ENCODE measurements at regions not wholly inside any gene's neighbourhood (a gene's known extent, or its start where the extent isn't known, plus 50 kb on each side); places are given as distances from the start of the nearest gene placed in this dataset.
"Not testable (repeated sequence)": the region's sequence is repeated elsewhere in the genome, so short reads cannot be mapped to it uniquely, and the experiment has no call there.

- no peak overlapping the region for H3K27ac ChIP-seq (ENCODE audit: low read depth in 1 of 2, low read length in 2 of 2)
- H3K4me3 ChIP-seq (ENCODE audit: low read length in 2 of 2): no peak overlapping the region
- no peaks in the 10 kb centered on the region for H3K4me1 ChIP-seq (ENCODE audit: control insufficient read depth in 1 of 2, insufficient read depth in 2 of 2, low read length in 2 of 2)
- H3K27me3 ChIP-seq (ENCODE audit: control insufficient read depth in 1 of 2, insufficient read depth in 2 of 2, low read length in 1 of 2): no peaks in the 10 kb centered on the region
- WGBS, 2 donors: 15 to 28% methylated on average over 1 of the region's 1 CpG
- H3K9me3 ChIP-seq (ENCODE audit: control insufficient read depth, low read length): peaks cover 1% of the 10 kb centered on the region
- DNase-seq (no peak), ATAC-seq (ENCODE audit: low FRiP score) (no peak)
- intact Hi-C loops (cut with DNase I): no loop called here
- H3K36me3 ChIP-seq (ENCODE audit: control insufficient read depth in 1 of 2, insufficient read depth in 2 of 2, low read length in 1 of 2): no peaks in the 10 kb centered on the region
These were observed 219.4 kb upstream of the ZC4H2 start for GRCh38 chrX:65195621-65196020.

- intact Hi-C loops (cut with DNase I): no loop called here
- H3K9me3 ChIP-seq (ENCODE audit: control insufficient read depth, low read length): peaks cover 1% of the 10 kb centered on the region
- DNase-seq (no peak), ATAC-seq (ENCODE audit: low FRiP score) (no peak)
- H3K4me1 ChIP-seq (ENCODE audit: control insufficient read depth in 1 of 2, insufficient read depth in 2 of 2, low read length in 2 of 2): no peaks in the 10 kb centered on the region
- WGBS, 2 donors: 83 to 86% methylated on average over 5 of the region's 5 CpGs
- no peaks in the 10 kb centered on the region for H3K36me3 ChIP-seq (ENCODE audit: control insufficient read depth in 1 of 2, insufficient read depth in 2 of 2, low read length in 1 of 2)
- H3K4me3 ChIP-seq (ENCODE audit: low read length in 2 of 2): no peak overlapping the region
- H3K27ac ChIP-seq (ENCODE audit: low read depth in 1 of 2, low read length in 2 of 2): no peak overlapping the region
- H3K27me3 ChIP-seq (ENCODE audit: control insufficient read depth in 1 of 2, insufficient read depth in 2 of 2, low read length in 1 of 2): no peaks in the 10 kb centered on the region
These were observed 218.3 kb upstream of the ZC4H2 start for GRCh38 chrX:65194547-65194946.

- intact Hi-C loops (cut with DNase I); H3K9me3 ChIP-seq (ENCODE audit: control insufficient read depth, low read length): not testable (repeated sequence)
- 84 to 91% methylated on average over 9 to 10 of the region's 10 CpGs for WGBS, 2 donors
These were observed 187.1 kb upstream of the ZC4H2 start for GRCh38 chrX:65163325-65163724.

GRCh38 chrX:65148232-65148631 is 172.0 kb upstream of the ZC4H2 start:
- no peaks in the 10 kb centered on the region for H3K9me3 ChIP-seq (ENCODE audit: control insufficient read depth, low read length)
- no peak for DNase-seq
- H3K27me3 ChIP-seq (ENCODE audit: control insufficient read depth in 1 of 2, insufficient read depth in 2 of 2, low read length in 1 of 2): no peaks in the 10 kb centered on the region
- H3K36me3 ChIP-seq (ENCODE audit: control insufficient read depth in 1 of 2, insufficient read depth in 2 of 2, low read length in 1 of 2): no peaks in the 10 kb centered on the region
- intact Hi-C loops (cut with DNase I): no loop called here
- no peak for ATAC-seq (ENCODE audit: low FRiP score)
- no peak overlapping the region for H3K4me3 ChIP-seq (ENCODE audit: low read length in 2 of 2)
- WGBS, 2 donors: 83 to 97% methylated on average over 5 of the region's 5 CpGs
- H3K4me1 ChIP-seq (ENCODE audit: control insufficient read depth in 1 of 2, insufficient read depth in 2 of 2, low read length in 2 of 2): no peaks in the 10 kb centered on the region
- no peak overlapping the region for H3K27ac ChIP-seq (ENCODE audit: low read depth in 1 of 2, low read length in 2 of 2)

More at GRCh38 chrX:65163325-65163724, 187.1 kb upstream of the ZC4H2 start:
- H3K4me3 ChIP-seq (ENCODE audit: low read length in 2 of 2); DNase-seq; H3K36me3 ChIP-seq (ENCODE audit: control insufficient read depth in 1 of 2, insufficient read depth in 2 of 2, low read length in 1 of 2); H3K4me1 ChIP-seq (ENCODE audit: control insufficient read depth in 1 of 2, insufficient read depth in 2 of 2, low read length in 2 of 2); H3K27ac ChIP-seq (ENCODE audit: low read depth in 1 of 2, low read length in 2 of 2); H3K27me3 ChIP-seq (ENCODE audit: control insufficient read depth in 1 of 2, insufficient read depth in 2 of 2, low read length in 1 of 2); ATAC-seq (ENCODE audit: low FRiP score): not testable (repeated sequence)

- 40 to 42% methylated on average over 1 of the region's 1 CpG for WGBS, 2 donors
- intact Hi-C loops (cut with DNase I): no loop called here
- ATAC-seq (ENCODE audit: low FRiP score): no peak
These were observed 160.2 kb upstream of the ZC4H2 start for GRCh38 chrX:65136424-65136823.

GRCh38 chrX:65127842-65128241 is 151.6 kb upstream of the ZC4H2 start:
- Histone ChIP-seq H3K27ac (ENCODE audit: low read depth in 1 of 2, low read length in 2 of 2) (no peak overlapping the region), H3K4me3 (ENCODE audit: low read length in 2 of 2) (no peak overlapping the region), H3K36me3 (ENCODE audit: control insufficient read depth in 1 of 2, insufficient read depth in 2 of 2, low read length in 1 of 2) (no peaks in the 10 kb centered on the region), H3K27me3 (ENCODE audit: control insufficient read depth in 1 of 2, insufficient read depth in 2 of 2, low read length in 1 of 2) (no peaks in the 10 kb centered on the region), H3K4me1 (ENCODE audit: control insufficient read depth in 1 of 2, insufficient read depth in 2 of 2, low read length in 2 of 2) (no peaks in the 10 kb centered on the region), H3K9me3 (ENCODE audit: control insufficient read depth, low read length) (peaks cover 7% of the 10 kb centered on the region)
- 76 to 78% methylated on average over 3 of the region's 3 CpGs for WGBS, 2 donors
- intact Hi-C loops (cut with DNase I): no loop called here
- DNase-seq (no peak), ATAC-seq (ENCODE audit: low FRiP score) (no peak)

More at GRCh38 chrX:65136424-65136823, 160.2 kb upstream of the ZC4H2 start:
- no peaks in the 10 kb centered on the region for H3K36me3 ChIP-seq (ENCODE audit: control insufficient read depth in 1 of 2, insufficient read depth in 2 of 2, low read length in 1 of 2)
- H3K9me3 ChIP-seq (ENCODE audit: control insufficient read depth, low read length): peaks cover 1% of the 10 kb centered on the region
- no peaks in the 10 kb centered on the region for H3K27me3 ChIP-seq (ENCODE audit: control insufficient read depth in 1 of 2, insufficient read depth in 2 of 2, low read length in 1 of 2)
- no peaks in the 10 kb centered on the region for H3K4me1 ChIP-seq (ENCODE audit: control insufficient read depth in 1 of 2, insufficient read depth in 2 of 2, low read length in 2 of 2)
- H3K4me3 ChIP-seq (ENCODE audit: low read length in 2 of 2): no peak overlapping the region
- no peak for DNase-seq
- no peak overlapping the region for H3K27ac ChIP-seq (ENCODE audit: low read depth in 1 of 2, low read length in 2 of 2)

GRCh38 chrX:65098851-65099250 is 122.6 kb upstream of the ZC4H2 start:
- no peak for ATAC-seq (ENCODE audit: low FRiP score)
- Histone ChIP-seq H3K9me3 (ENCODE audit: control insufficient read depth, low read length) (peaks cover 1% of the 10 kb centered on the region), H3K4me3 (ENCODE audit: low read length in 2 of 2) (no peak overlapping the region), H3K27me3 (ENCODE audit: control insufficient read depth in 1 of 2, insufficient read depth in 2 of 2, low read length in 1 of 2) (no peaks in the 10 kb centered on the region), H3K4me1 (ENCODE audit: control insufficient read depth in 1 of 2, insufficient read depth in 2 of 2, low read length in 2 of 2) (no peaks in the 10 kb centered on the region), H3K27ac (ENCODE audit: low read depth in 1 of 2, low read length in 2 of 2) (no peak overlapping the region), H3K36me3 (ENCODE audit: control insufficient read depth in 1 of 2, insufficient read depth in 2 of 2, low read length in 1 of 2) (no peaks in the 10 kb centered on the region)
- intact Hi-C loops (cut with DNase I): no loop called here
- no peak for DNase-seq
- WGBS, 2 donors: 82 to 91% methylated on average over 3 of the region's 3 CpGs

GRCh38 chrX:65093658-65094057 is 117.4 kb upstream of the ZC4H2 start:
- Histone ChIP-seq H3K27ac (ENCODE audit: low read depth in 1 of 2, low read length in 2 of 2) (no peak overlapping the region), H3K4me1 (ENCODE audit: control insufficient read depth in 1 of 2, insufficient read depth in 2 of 2, low read length in 2 of 2) (no peaks in the 10 kb centered on the region), H3K27me3 (ENCODE audit: control insufficient read depth in 1 of 2, insufficient read depth in 2 of 2, low read length in 1 of 2) (no peaks in the 10 kb centered on the region), H3K4me3 (ENCODE audit: low read length in 2 of 2) (no peak overlapping the region), H3K9me3 (ENCODE audit: control insufficient read depth, low read length) (peaks cover 5% of the 10 kb centered on the region), H3K36me3 (ENCODE audit: control insufficient read depth in 1 of 2, insufficient read depth in 2 of 2, low read length in 1 of 2) (no peaks in the 10 kb centered on the region)
- DNase-seq: no peak
- ATAC-seq (ENCODE audit: low FRiP score): no peak
- intact Hi-C loops (cut with DNase I): no loop called here

GRCh38 chrX:65073233-65073632 is 97.0 kb upstream of the ZC4H2 start:
- WGBS, 2 donors: 74 to 97% methylated on average over 3 of the region's 3 CpGs
- intact Hi-C loops (cut with DNase I): no loop called here

More at GRCh38 chrX:65073233-65073632, 97.0 kb upstream of the ZC4H2 start:
- ATAC-seq (ENCODE audit: low FRiP score): no peak
- Histone ChIP-seq H3K9me3 (ENCODE audit: control insufficient read depth, low read length) (peaks cover 5% of the 10 kb centered on the region), H3K27ac (ENCODE audit: low read depth in 1 of 2, low read length in 2 of 2) (no peak overlapping the region), H3K27me3 (ENCODE audit: control insufficient read depth in 1 of 2, insufficient read depth in 2 of 2, low read length in 1 of 2) (no peaks in the 10 kb centered on the region), H3K36me3 (ENCODE audit: control insufficient read depth in 1 of 2, insufficient read depth in 2 of 2, low read length in 1 of 2) (peaks cover 3 to 4% of the 10 kb centered on the region in 2 donors), H3K4me1 (ENCODE audit: control insufficient read depth in 1 of 2, insufficient read depth in 2 of 2, low read length in 2 of 2) (no peaks in the 10 kb centered on the region), H3K4me3 (ENCODE audit: low read length in 2 of 2) (no peak overlapping the region)
- DNase-seq: no peak

Measured in aorta (tissue), 5 donors.